RWPE1 (cell line): ENCODE measurements at regions not wholly inside any gene's neighbourhood (a gene's known extent, or its start where the extent isn't known, plus 50 kb on each side); places are given as distances from the start of the nearest gene placed in this dataset.

ENCODE experiments used
- CTCF ChIA-PET: fragments of 350-600 bp; sonication (Branson Sonifier 250); formaldehyde crosslinking; extraction: SDS; loops from one replicate; lab custom pipeline; 2021; lab: Yijun Ruan, JAX
- POLR2A ChIA-PET: fragments of 400-600 bp; formaldehyde crosslinking; extraction: SDS; loops from one replicate; lab custom pipeline; 2020; ENCODE audit warnings: antibody characterized with exemption; ENCODE audit not compliant: low non-redundant PET; lab: Yijun Ruan, JAX
- DNase-seq: peaks from one replicate; pipeline ENCODE4 v3.0.0; 2012; ENCODE audit warnings: low spot score
- H3K27ac ChIP-seq: fragments of 450-650 bp; 2 replicates; pipeline ENCODE4 v1.5.1; 2017
- TF ChIP-seq, protein P1 (sequence below): fragments of 450-650 bp; conservative IDR thresholded peaks from 2 replicates; pipeline ENCODE4 v1.5.1; 2017; ENCODE audit warnings: low read depth, mild to moderate bottlenecking

DNA sequence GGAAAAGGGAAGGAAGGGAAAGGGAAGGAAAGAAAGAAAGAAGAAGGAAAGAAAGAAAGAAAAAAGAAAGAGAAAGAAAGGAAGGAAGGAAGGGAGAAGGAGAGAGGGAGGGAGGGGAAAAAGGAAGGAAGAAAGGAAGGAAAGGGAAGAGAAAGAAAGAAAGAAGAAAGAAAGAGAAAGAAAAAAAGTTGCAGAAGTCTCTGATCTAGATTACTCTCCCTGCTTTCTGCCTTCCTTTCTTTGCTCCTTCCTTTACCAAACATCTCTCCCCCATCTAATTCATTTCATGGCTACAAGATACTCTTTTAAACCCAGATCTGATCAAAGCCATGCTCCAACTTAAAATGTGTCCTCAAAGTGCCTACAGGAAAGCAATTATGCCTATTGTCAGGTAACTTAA is 148.6 kb downstream of the KIT start:
- POLR2A ChIA-PET: no interaction called here
- TF ChIP-seq, protein P1, sequence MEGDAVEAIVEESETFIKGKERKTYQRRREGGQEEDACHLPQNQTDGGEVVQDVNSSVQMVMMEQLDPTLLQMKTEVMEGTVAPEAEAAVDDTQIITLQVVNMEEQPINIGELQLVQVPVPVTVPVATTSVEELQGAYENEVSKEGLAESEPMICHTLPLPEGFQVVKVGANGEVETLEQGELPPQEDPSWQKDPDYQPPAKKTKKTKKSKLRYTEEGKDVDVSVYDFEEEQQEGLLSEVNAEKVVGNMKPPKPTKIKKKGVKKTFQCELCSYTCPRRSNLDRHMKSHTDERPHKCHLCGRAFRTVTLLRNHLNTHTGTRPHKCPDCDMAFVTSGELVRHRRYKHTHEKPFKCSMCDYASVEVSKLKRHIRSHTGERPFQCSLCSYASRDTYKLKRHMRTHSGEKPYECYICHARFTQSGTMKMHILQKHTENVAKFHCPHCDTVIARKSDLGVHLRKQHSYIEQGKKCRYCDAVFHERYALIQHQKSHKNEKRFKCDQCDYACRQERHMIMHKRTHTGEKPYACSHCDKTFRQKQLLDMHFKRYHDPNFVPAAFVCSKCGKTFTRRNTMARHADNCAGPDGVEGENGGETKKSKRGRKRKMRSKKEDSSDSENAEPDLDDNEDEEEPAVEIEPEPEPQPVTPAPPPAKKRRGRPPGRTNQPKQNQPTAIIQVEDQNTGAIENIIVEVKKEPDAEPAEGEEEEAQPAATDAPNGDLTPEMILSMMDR: no peak
- CTCF ChIA-PET: no interaction called here
- H3K27ac ChIP-seq: no peak overlapping the region
- no peak for DNase-seq

DNA sequence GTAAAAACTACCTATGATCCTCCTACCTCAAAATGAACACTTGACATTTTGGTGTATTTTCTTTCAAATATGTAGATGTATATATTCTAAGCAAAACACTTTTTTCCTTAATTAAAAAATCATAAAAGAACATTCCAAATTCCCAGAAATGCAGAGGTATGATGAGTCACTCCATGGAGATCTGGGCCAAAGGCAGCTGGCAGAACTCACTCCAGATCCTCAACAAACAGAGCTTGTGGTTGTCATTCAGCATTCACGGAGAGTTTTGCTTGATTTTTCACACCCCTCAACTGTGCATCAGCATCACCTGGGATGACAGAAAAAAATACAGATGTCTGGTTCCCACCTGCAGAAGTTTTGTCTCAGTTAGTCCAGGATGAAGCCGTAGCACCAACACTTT is 144.6 kb downstream of the KIT start:
- CTCF ChIA-PET: interaction anchor here (0.6 kb wide), 1 partner anchor 125 kb away, joined by 3 read pairs; no protein-coding TSS in a partner anchor
- no peak for DNase-seq
- POLR2A ChIA-PET: no interaction called here
- TF ChIP-seq, protein P1: no peak
- H3K27ac ChIP-seq: no peak overlapping the region

DNA sequence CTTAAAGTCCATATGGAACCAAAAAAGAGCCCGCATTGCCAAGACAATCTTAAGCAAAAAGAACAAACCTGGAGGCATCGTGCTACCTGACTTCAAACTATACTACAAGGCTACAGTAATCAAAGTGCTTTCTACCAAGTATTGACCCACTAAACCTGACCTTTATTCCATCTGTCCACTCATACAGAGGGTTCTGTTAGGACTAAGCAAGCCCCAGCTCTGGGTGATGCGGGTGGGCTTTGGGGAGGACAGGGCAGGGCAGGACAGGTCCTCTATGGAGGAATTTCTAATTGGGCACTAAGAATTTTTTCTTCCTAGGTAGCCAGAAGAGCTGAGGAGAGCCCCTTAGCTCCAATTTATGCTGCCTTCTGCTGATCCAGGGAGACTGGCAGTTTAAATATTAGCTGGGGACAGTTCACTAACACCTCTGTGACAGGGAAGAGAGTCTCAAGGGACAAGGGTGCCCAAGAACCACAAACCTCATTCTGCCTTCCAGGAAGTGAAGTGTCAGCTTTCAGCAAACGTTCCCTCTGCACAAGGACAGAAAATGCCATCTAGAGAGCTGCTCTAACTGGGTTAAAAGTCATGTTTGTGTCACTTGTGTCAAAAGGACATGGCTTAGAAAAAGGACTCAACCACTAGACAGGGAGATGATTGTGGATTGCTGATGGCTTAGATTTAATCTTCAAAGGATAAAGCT is 143.2 kb downstream of the KIT start:
- ChIA-PET CTCF (interaction anchor here (0.6 kb wide), 1 partner anchor 40 kb away, joined by 3 read pairs; no protein-coding TSS in a partner anchor), POLR2A (no interaction called here)
- no peak for DNase-seq
- TF ChIP-seq, protein P1: no peak
- H3K27ac ChIP-seq: no peak overlapping the region

DNA sequence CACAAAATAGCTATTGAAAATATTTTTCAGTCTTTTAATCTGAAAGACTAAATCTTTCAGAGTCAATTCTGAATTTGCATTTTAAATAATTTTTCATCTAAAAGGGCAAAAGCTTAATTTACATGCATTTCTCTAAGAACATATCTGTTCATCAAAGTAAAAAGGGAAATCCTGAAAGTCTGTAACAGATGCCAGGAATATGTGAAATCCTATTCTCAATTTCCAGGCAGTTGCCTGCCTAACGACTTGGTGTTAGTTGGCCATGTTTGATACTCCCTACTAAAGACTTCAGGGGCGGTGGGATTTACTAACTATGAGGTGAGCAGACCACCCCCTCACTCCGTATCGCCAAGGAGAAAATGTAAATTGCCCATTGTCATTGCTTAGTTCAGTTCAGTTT is 136.8 kb downstream of the KIT start:
- POLR2A ChIA-PET: no interaction called here
- CTCF ChIA-PET: no interaction called here
- no peak for DNase-seq
- H3K27ac ChIP-seq: no peak overlapping the region
- TF ChIP-seq, protein P1: no peak

DNA sequence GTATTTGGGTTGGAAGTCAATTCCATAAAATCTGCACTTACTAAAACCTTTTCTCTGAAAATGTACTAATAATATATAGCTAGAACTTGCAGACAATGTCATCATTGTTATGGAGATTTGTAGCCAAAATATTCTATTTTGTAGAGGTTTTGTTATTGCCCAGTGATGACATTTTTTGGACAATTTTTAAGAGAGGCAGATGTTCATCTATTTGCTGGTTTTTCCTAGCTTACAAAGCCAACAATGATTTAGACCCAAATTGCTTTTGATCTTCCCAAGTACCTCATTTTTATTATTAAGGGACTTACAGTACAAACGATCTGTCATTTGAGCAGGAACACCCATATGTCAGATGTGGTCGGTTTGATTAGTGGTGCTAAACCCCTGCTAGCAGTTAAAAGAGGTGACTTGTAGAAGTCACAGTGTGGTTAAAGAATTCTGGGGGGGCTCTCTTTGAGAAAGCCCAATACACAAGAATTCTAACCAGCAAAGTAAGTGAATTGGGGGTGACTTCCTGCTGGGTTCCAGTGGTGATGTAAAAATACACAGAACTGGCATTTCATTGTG is 136.2 kb downstream of the KIT start:
- no peak overlapping the region for H3K27ac ChIP-seq
- ChIA-PET CTCF (interaction anchor here (0.6 kb wide), 1 partner anchor 473 kb away, joined by 4 read pairs; no protein-coding TSS in a partner anchor), POLR2A (no interaction called here)
- TF ChIP-seq, protein P1: no peak
- no peak for DNase-seq
